ENCODE measurements at regions not wholly inside any gene's neighbourhood (a gene's known extent, or its start where the extent isn't known, plus 50 kb on each side); places are given as distances from the start of the nearest gene placed in this dataset.

- Histone ChIP-seq H3K79me2 (ENCODE audit: insufficient read depth) (no peaks in the 10 kb centered on the region), H3K4me3 (ENCODE audit: low read depth in 2 of 2, low read length in 1 of 2) (no peak overlapping the region), H3K27ac (ENCODE audit: low read depth in 2 of 2, low read length in 1 of 2) (no peak overlapping the region), H3K4me2 (no peak overlapping the region), H3K36me3 (replicated peaks in 1 of 2; ENCODE audit: control insufficient read depth in 1 of 2, insufficient read depth in 2 of 2, low read length in 1 of 2) (no peaks in the 10 kb centered on the region), H3K4me1 (ENCODE audit: control insufficient read depth in 1 of 2, insufficient read depth in 2 of 2, low read depth in 1 of 2, low read length in 1 of 2) (no peaks in the 10 kb centered on the region), H3K9me3 (no peaks in the 10 kb centered on the region), H3F3A (replicated peaks; ENCODE audit: insufficient read depth) (no peaks in the 10 kb centered on the region), H3K9me2 (no peaks in the 10 kb centered on the region), H2AFZ (ENCODE audit: low read depth) (no peak overlapping the region), H4K20me1 (ENCODE audit: insufficient read depth) (no peaks in the 10 kb centered on the region), H3K9ac (no peak overlapping the region), H3K27me3 (ENCODE audit: insufficient read depth) (no peaks in the 10 kb centered on the region)
- TF ChIP-seq NRF1 (IDR thresholded peaks at IDR 0.05; ENCODE audit: low read depth, low read length) (no peak), POLR2AphosphoS5 (IDR thresholded peaks at IDR 0.05; ENCODE audit: low read depth, low read length) (no peak), REST (IDR thresholded peaks at IDR 0.05; ENCODE audit: low read depth, low read length) (no peak), CTCF (IDR thresholded peaks at IDR 0.05) (no peak), PBX3 (IDR thresholded peaks at IDR 0.05) (no peak), FOSL2 (IDR thresholded peaks at IDR 0.05; ENCODE audit: borderline replicate concordance, low read depth) (no peak), RFX5 (IDR thresholded peaks at IDR 0.05; ENCODE audit: low read length) (no peak), RAD21 (IDR thresholded peaks at IDR 0.05; ENCODE audit: low read length) (no peak), SIN3A (IDR thresholded peaks at IDR 0.05; ENCODE audit: borderline replicate concordance, low read depth, low read length) (no peak), MEF2A (IDR thresholded peaks at IDR 0.05; ENCODE audit: borderline replicate concordance, low read depth) (no peak), IRF3 (IDR thresholded peaks at IDR 0.05; ENCODE audit: low read depth, low read length) (no peak), NFIC (IDR thresholded peaks at IDR 0.05; ENCODE audit: borderline replicate concordance) (no peak), SMC3 (IDR thresholded peaks at IDR 0.05; ENCODE audit: low read depth, low read length) (no peak), EP300 (IDR thresholded peaks at IDR 0.05; ENCODE audit: borderline replicate concordance in 1 of 2, low read depth in 1 of 2, low read length in 1 of 2) (no peak), RCOR1 (IDR thresholded peaks at IDR 0.05; ENCODE audit: low read length) (no peak), CHD2 (IDR thresholded peaks at IDR 0.05; ENCODE audit: low read length, partially characterized antibody) (no peak)
- no peak for DNase-seq
- 34% methylated on average over 4 of the region's 4 CpGs for WGBS (ENCODE audit: low lambda C conversion rate)
- CTCF ChIA-PET, result no interaction called here
- POLR2A ChIA-PET, result no interaction called here
Measured at GRCh38 chr14:43522191-43522590, 984.9 kb downstream of the FSCB start.

All from SK-N-SH (cell line).